Transverse colon (tissue), 3 donors: ENCODE measurements at regions not wholly inside any gene's neighbourhood (a gene's known extent, or its start where the extent isn't known, plus 50 kb on each side); places are given as distances from the start of the nearest gene placed in this dataset.

Experiments
- CTCF ChIP-seq, 5 experiments: fragments of 200-600 bp in 3 of 5; fragments of 450-650 bp in 2 of 5; sonication (generic) in 3 of 5; IDR thresholded peaks; 1 replicate in 2 of 5; 2 replicates in 3 of 5; pipeline ENCODE4 v1.5.1; 2016 to 2017; ENCODE audit warnings: antibody characterized with exemption in 5 of 5, inconsistent platforms in 3 of 5, mild to moderate bottlenecking in 2 of 5, moderate library complexity in 1 of 5
- POLR2A ChIP-seq: fragments of 450-650 bp; IDR thresholded peaks from one replicate; pipeline ENCODE4 v1.6.1; 2016; ENCODE audit warnings: antibody characterized with exemption, mild to moderate bottlenecking, moderate library complexity

GRCh38 chr3:145450018-145450682, 710.8 kb downstream of the PLOD2 start:
- TF ChIP-seq POLR2A, result no peak
- TF ChIP-seq CTCF (IDR thresholded peaks at IDR 0.05), result no peak
